Stimulated activated CD4-positive, alpha-beta T cell treated with anti-CD3 and anti-CD28 coated beads, Interleukin-15, amount 100 ng/mL, for 24 hours (primary cell): ENCODE measurements at regions not wholly inside any gene's neighbourhood (a gene's known extent, or its start where the extent isn't known, plus 50 kb on each side); places are given as distances from the start of the nearest gene placed in this dataset.

Experiments used
- DNase-seq: peaks from one replicate; pipeline ENCODE4 v3.0.0-alpha.2; 2020

- no peak for DNase-seq
Observed at GRCh38 chr20:22744341-22745193, 160.2 kb upstream of the FOXA2 start.

DNA sequence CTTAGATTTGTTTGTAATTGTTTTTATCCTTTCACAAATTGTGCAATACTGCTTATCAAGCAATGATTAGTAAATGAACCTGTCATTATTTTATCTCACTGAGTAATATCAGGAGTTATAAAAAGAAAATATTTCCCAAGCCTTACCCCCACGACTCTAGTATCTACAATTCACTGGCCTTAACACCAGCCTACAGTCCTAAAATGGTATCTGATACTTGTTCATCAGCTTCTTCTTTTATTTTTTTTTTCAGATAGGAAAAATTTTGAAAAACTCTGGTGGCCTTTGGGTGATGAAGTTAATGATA is 160.8 kb upstream of the FOXA2 start:
- DNase-seq = no peak

DNA sequence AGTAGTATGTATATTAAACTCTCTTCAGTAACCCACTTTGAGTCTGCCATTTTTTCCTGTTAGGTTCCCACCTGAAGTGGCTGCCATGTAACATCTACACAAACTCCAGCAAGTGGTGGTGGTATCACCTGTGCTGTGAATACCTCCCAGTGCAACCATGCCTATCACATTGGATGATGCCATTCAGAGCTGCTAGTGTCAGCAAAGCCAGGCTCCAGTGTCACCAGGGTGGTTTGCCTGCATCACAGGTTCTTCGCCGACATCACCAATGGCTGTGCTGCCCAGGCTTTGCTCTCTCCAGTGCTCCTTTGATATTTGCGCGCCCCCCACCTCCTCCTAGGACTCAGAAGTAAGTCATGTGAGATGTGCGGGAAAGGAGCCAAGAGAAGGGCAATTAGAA is 162.6 kb upstream of the FOXA2 start:
- DNase-seq = no peak

DNA sequence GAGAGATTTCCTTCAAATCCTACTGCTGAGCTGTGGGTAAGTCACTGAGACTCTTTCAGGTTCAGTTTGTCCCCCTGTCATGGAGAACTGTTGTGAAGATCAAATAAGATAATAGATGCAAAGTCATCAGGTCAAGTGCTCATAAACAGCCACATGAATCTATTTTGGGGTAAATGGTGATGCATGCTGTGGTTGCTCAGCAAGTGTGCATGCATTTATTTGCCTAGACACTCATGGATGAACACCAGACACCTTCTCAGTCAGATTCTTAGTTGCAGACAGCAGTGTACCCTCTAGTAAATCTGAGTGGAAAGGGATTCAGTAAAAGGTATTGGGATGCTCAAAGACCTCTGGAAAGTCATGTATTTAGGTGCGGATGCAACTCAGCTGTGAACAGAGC is 168.0 kb upstream of the FOXA2 start:
- DNase-seq = no peak

DNA sequence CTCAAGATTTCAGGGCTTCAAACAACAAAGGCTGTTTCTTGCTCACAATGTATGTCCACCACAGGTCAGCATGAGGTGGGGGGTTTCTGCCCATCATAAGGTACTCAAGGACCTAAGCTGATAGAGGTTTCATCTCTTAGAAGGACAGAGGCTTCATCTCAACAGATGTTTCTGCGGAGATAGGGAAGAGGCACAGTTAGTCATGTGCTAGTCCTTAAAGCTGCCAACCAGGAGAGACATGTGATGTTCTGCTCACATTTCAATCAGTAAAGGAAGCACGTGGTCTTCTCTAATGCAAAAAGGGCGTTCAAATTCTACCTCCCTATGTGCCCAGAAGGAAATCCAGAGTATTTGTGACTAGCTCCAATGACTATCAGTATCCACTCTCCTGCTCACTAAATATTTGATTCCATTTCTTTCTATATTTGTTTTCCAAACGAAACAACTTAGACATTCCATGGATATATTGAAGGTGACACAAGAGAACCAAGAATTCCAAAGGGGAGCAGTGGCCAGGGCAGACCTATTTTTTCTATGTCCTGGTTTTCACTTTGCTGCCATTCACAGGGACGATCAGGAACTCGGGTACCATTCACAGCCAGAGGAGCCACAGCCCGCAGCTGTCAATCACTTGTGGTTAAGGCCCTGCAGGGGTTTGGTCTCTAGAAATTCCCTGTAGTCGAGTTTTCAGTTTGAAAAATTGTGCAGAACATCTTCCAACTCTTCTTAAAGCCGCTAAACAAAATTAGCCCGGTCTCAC is 173.2 kb upstream of the FOXA2 start:
- no peak for DNase-seq

DNA sequence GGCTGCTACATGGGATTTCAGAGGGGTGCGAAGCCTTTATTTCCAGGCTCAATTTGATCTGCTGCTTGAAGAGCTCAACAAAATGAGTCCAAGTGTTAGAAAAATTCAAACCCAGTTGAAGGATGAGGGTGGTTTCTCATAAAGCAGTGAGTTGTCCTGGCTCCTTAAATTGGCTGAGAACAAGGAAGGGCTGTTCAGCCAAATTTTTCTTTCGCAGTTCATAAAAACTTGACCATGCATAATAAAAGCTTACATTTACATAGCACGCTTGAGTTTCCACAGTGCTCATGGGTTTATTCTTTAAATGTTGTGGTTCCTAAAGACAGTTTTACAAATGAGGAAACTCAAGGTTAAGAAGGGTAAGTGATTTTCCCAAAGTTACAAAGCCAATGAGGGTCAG is 174.4 kb upstream of the FOXA2 start:
- DNase-seq = no peak

DNA sequence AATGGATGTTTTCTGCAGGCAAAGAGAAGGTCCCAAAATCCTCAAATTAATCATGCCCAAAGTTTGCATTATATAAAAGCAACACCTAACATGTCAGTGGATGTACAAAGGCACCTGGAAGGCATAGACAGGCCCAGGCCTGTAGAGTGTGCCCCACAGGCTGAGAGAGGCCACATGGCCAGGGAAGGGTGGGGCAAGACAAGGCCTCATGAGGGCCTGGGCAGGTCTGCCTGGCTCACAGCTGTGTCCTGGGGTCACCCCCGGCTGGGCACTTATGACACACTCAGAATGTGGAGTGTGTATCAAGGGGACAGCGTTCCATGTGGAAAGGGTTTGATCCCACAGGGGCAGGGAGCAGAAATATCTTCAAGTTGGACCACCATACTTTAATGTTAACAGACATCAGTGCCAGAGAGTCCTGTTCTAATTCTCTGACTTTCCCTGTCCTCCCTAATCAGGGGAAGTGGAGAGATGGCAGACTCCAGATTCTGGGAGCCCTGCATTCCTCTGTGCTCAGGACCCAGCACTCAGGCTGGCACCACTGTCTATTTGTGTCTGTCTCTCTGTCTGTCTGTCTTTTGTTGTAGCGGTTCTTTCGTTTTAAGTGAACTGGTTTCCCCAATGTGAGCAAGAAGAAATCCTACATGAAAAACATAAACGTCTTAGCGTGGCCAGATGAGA is 178.3 kb upstream of the FOXA2 start:
- DNase-seq = no peak

- DNase-seq = no peak
Observed at GRCh38 chr20:22763257-22763906, 179.0 kb upstream of the FOXA2 start.

- no peak for DNase-seq
Observed at GRCh38 chr20:22768266-22769178, 184.2 kb upstream of the FOXA2 start.

DNA sequence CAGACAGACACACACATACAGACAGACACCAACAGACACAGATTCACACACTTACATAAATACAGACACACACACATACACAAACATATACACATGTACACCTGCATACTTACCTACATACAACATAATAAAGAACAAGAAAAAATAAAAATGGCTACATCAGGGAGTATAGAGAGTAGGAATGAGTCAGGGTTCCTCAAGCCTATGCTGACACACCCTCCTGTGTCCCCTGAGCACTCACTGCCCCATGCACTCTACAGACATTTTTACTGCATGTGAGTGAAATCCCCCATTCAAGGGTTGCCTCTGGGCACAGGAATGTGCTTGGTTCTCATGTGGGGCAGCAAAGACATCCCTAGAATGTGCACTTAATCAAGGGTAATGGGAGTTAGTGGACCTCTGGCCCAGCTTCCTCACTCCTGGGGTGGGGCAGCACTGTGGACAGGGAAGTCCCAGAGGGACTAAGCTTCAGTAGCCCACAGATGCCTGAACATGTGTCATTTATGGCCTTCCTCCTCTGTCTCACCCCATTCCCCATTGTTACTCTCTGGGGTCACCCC is 185.9 kb upstream of the FOXA2 start:
- DNase-seq = no peak

DNA sequence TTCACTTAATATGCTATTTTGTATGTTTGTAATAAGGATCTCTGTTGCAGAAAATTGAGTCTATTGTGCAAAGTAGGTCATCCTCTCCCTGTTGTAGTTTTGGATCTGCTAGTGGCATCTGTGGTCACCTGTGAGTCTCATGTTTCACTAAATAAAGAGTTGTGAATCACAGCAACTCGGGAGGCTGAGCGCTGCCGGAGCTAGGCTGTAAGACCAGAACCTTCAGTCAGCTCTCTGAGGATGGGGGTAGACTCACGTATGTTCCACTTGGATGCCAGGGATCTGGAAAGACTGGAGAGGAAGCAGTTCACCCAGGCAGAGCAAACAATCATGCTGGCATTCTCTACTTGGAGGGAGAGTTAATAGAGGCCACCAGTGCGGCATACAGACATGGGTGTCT is 187.3 kb upstream of the FOXA2 start:
- no peak for DNase-seq

- no peak for DNase-seq
Observed at GRCh38 chr20:22773344-22773743, 189.0 kb upstream of the FOXA2 start.

DNA sequence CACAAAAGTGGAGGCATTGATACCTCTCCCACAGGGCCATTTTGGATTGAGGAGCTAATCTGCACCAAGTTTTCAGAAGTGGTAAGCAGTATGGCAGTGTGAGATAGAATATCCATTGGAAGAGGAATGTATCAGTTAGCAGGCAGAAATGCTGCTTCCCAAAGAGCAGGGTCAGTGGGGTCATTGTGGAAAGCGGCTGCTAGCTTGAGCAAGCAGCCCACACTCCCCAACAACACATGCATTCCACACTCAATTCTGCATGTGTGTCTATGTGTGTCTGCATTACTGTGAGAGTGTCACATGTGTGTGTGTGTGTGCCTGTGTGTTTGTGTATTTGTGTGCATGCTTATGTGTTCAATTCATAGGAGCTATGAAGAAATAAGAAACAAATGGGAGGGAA is 190.9 kb upstream of the FOXA2 start:
- DNase-seq = no peak

- DNase-seq = no peak
Observed at GRCh38 chr20:22775671-22776139, 191.3 kb upstream of the FOXA2 start.

- DNase-seq = no peak
Observed at GRCh38 chr20:22776369-22776768, 192.0 kb upstream of the FOXA2 start.

- DNase-seq = no peak
Observed at GRCh38 chr20:22779878-22780277, 195.5 kb upstream of the FOXA2 start.

GRCh38 chr20:22781869-22782268 is 197.5 kb upstream of the FOXA2 start:
- no peak for DNase-seq

DNA sequence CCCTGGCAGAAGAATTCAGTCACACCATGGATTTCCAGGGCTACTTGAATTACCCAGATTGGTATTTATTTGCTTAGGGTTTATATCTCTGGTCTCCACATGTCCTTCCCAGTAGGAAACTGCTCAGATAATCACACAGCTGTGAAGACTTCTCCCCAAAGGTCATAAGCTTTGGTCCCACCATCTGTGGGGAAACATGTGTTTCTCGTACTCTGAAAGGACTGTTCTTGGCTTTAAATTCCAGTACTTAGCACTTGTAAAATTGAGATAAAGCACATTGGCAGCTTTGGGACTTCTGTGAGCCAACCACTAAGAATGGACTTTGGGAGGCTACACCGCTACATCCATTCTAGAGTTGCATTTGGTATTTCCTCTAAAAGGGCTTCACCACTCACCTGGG is 205.3 kb upstream of the FOXA2 start:
- no peak for DNase-seq

GRCh38 chr20:22791396-22791795 is 207.0 kb upstream of the FOXA2 start:
- no peak for DNase-seq

GRCh38 chr20:22791877-22792525 is 207.6 kb upstream of the FOXA2 start:
- no peak for DNase-seq

GRCh38 chr20:22794200-22794599 is 209.8 kb upstream of the FOXA2 start:
- no peak for DNase-seq
